Stimulated activated CD8-positive, alpha-beta memory T cell treated with anti-CD3 and anti-CD28 coated beads, Interleukin-7, amount 100 ng/mL, for 4 hours (primary cell): ENCODE measurements at regions not wholly inside any gene's neighbourhood (a gene's known extent, or its start where the extent isn't known, plus 50 kb on each side); places are given as distances from the start of the nearest gene placed in this dataset.
"Not testable (repeated sequence)": the region's sequence is repeated elsewhere in the genome, so short reads cannot be mapped to it uniquely, and the experiment has no call there.

ENCODE experiments used
- DNase-seq, 2 donors: peaks; one replicate each; pipeline ENCODE4 v3.0.0-alpha.2; 2020; ENCODE audit warnings: low read depth in 2 of 2

- no peak for DNase-seq
Observed at GRCh38 chr7:92916770-92917224, 80.4 kb upstream of the CDK6 start.

GRCh38 chr7:92915348-92915747 lies 79.0 kb upstream of the CDK6 start:
- DNase-seq: no peak

DNA sequence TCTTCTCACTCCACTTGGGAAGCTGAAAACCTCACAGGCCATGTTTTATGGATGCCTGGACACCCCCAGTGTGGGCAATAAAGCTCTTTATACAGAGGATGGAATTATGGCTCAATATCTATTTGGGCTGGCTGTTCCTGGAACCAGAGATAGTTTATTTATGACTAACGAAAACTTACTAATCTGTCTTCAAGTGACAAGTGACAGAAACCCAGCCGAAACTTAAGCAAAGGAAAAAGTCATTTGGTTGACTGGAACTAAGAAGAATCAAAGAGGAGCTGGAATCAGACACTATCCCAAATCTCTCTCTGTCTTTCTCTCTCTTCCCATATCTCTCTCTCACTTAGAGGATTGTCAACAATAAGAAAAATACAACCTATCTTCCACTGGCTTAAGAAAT lies 78.3 kb upstream of the CDK6 start:
- no peak for DNase-seq

- DNase-seq: no peak
Observed at GRCh38 chr7:92913849-92914248, 77.5 kb upstream of the CDK6 start.

DNA sequence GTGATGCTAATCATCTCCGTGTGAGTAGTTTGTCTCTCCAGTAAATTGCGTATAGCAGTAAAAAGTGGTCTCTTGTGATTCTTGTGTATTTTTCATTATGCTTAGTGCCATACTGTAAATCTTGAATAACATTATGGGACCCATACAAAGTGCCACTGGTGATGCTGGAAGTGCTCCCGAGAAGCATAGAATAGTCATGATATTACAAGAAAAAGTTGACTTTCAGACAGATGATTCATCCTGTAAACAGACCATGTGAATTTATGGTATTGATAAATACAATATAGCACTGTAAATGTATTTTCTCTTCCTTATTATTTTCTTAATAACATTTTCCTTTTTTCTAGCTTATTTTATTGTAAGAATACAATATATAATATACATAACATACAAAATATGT lies 74.6 kb upstream of the CDK6 start:
- no peak for DNase-seq

DNA sequence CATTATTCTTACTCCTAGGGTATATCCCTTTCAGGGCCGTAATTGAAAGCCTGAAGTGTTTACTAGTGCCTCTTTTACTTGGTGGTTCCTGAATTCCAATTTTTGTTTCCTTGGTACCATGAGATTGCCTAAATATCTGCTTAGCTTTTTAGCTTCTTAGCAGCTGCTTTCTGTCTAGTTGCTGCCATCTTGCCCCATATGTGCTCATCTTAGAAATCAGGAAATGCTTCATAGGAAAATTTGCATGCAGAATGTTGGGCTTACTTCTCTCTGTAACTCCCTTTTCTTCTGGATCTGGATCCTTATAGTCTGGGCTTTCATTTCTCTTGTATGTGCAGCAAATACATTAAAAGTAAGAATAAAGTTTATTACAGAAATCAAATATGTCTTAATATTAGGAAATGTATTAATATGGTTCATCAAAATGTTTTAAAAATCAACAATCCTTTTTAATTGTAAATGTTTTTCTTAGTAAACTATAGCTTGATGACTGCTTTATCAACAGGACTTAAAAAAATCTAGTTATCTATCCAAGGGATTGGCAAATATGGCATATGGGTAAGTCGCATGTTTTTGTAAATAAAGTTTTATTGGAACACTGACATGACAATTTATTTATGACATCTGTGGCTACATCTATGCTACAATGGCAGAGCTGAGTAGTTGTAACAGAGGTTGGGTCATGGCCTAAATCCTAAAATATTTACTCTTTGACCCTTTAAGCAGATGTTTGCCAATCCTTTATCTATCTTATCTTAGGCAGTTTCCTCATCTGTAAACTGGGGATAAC lies 73.5 kb upstream of the CDK6 start:
- DNase-seq: no peak

- DNase-seq: peak; percentile 83 to 89
Observed at GRCh38 chr7:92904244-92905131, 68.1 kb upstream of the CDK6 start.

DNA sequence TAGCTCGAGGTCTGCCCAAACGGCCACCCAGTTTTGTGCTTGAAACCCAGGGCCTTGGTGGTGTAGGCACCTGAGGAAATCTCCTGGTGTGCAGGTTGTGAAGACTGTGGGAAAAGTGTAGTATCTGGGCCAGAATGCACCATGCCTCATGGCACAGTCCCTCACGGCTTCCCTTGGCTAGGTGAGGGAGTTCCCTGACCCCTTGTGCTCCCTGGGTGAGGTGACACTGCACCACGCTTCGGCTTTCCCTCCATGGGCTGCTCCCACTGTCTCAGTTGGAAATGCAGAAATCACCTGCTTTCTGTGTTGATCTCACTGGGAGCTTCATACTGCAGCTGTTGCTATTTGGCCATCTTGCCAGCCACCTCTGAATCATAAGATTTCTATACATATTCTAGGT lies 62.4 kb upstream of the CDK6 start:
- DNase-seq: no peak

- not testable (repeated sequence) for DNase-seq
Observed at GRCh38 chr7:92894857-92895256, 58.5 kb upstream of the CDK6 start.

GRCh38 chr7:92889081-92889480 lies 52.7 kb upstream of the CDK6 start:
- no peak for DNase-seq
